K562 (cell line): ENCODE measurements at regions not wholly inside any gene's neighbourhood (a gene's known extent, or its start where the extent isn't known, plus 50 kb on each side); places are given as distances from the start of the nearest gene placed in this dataset.

ENCODE experiments used
- ATAC-seq: fragments of 200-7000 bp; cut with Tn5 transposase; 3 replicates; pipeline ENCODE4 v1.9.1; 2020; ENCODE audit warnings: moderate library complexity
- BruUV-seq: library from RNA; stranded (reverse); fragments of 400-500 nt; replicated peaks from 2 replicates; lab custom pipeline; 2021; lab: Mats Ljungman, UMichigan
- CTCF ChIA-PET: fragments of 300-600 bp; formaldehyde crosslinking; extraction: SDS; loops from one replicate; lab custom pipeline; 2021; ENCODE audit warnings: low intra/inter-chr PET ratio; lab: Yijun Ruan, JAX
- POLR2A ChIA-PET: fragments of 300-600, 350-650 bp; sonication (Branson Sonifier 250); formaldehyde crosslinking; extraction: SDS; loops from one replicate; lab custom pipeline; 2021; ENCODE audit warnings: antibody characterized with exemption, inconsistent platforms; lab: Yijun Ruan, JAX
- DNase-seq, 4 experiments: peaks; one replicate each; pipeline versions ENCODE4 v3.0.0 to v3.0.0-alpha.2; 2011 to 2018; ENCODE audit warnings: low spot score in 3 of 4, mixed read lengths in 3 of 4; ENCODE audit errors: extremely low read depth in 1 of 4
- FAIRE-seq: peaks from 2 replicates; lab custom pipeline; 2011; peaks lifted over from hg19 to GRCh38; lab: Jason Lieb, UNC
- H2AFZ ChIP-seq: 2 replicates; pipeline ENCODE4 v1.6.0; 2011; ENCODE audit warnings: low read depth, low read length, control low read depth, inconsistent platforms
- H3K27ac ChIP-seq: fragments of 200-600 bp; 3 replicates; pipeline ENCODE4 v1.8.0; 2011; ENCODE audit warnings: low read depth, mild to moderate bottlenecking, control low read depth, inconsistent platforms, low read length, moderate library complexity, mixed read lengths; ENCODE audit errors: extremely low read depth
- H3K27me3 ChIP-seq, 2 experiments: fragments of 300-600 bp in 1 of 2; 2 replicates in 1 of 2; 3 replicates in 1 of 2; pipeline versions ENCODE4 v1.6.0 to v1.8.0; 2011; ENCODE audit warnings: inconsistent platforms in 2 of 2, low read length in 2 of 2, mild to moderate bottlenecking in 1 of 2, mixed read lengths in 1 of 2, moderate library complexity in 1 of 2; ENCODE audit not compliant: control insufficient read depth in 2 of 2, insufficient read depth in 2 of 2
- H3K36me3 ChIP-seq: fragments of 300-600 bp; 3 replicates; pipeline ENCODE4 v1.8.0; 2011; ENCODE audit warnings: mild to moderate bottlenecking, low read length, inconsistent platforms; ENCODE audit not compliant: control insufficient read depth, insufficient read depth
- H3K4me1 ChIP-seq, 2 experiments: fragments of 200-600 bp in 1 of 2; replicated peaks in 1 of 2; 2 replicates in 1 of 2; 3 replicates in 1 of 2; pipeline versions ENCODE4 v1.5.1 to v1.8.0; 2011; ENCODE audit warnings: inconsistent platforms in 2 of 2, low read length in 2 of 2, mild to moderate bottlenecking in 1 of 2, mixed read lengths in 1 of 2, moderate library complexity in 1 of 2; ENCODE audit not compliant: control insufficient read depth in 2 of 2, insufficient read depth in 2 of 2
- H3K4me2 ChIP-seq: 2 replicates; pipeline ENCODE4 v1.6.1; 2011; ENCODE audit warnings: low read length, control low read depth, inconsistent platforms, mixed read lengths; ENCODE audit not compliant: insufficient read depth
- H3K4me3 ChIP-seq: fragments of 200-600 bp; sonication (generic), shearing (Covaris generic); 2 replicates; pipeline ENCODE4 v1.5.1; 2016; ENCODE audit warnings: control low read depth, inconsistent platforms
- H3K79me2 ChIP-seq: fragments of 200-600 bp; 3 replicates; pipeline ENCODE4 v1.8.0; 2011; ENCODE audit warnings: low read length, inconsistent platforms; ENCODE audit not compliant: control insufficient read depth, insufficient read depth
- H3K9ac ChIP-seq, 2 experiments: 2 replicates each; pipeline versions ENCODE4 v1.6.0 to v1.6.1; 2011; ENCODE audit warnings: low read depth in 2 of 2, low read length in 2 of 2, control low read depth in 1 of 2, inconsistent platforms in 1 of 2, mild to moderate bottlenecking in 1 of 2, mixed read lengths in 1 of 2; ENCODE audit not compliant: insufficient read depth in 1 of 2
- H3K9me1 ChIP-seq: one replicate; pipeline ENCODE4 v1.6.0; 2011; ENCODE audit warnings: inconsistent platforms, mild to moderate bottlenecking, low read length, moderate library complexity; ENCODE audit not compliant: control insufficient read depth, insufficient read depth
- H3K9me3 ChIP-seq: replicated peaks from 2 replicates; pipeline ENCODE4 v1.5.1; 2011; ENCODE audit warnings: low read depth, low read length, inconsistent platforms; ENCODE audit not compliant: control insufficient read depth, insufficient read depth
- H4K20me1 ChIP-seq: replicated peaks from 2 replicates; pipeline ENCODE4 v1.6.1; 2011; ENCODE audit warnings: low read length, inconsistent platforms, mixed read lengths; ENCODE audit not compliant: control insufficient read depth, insufficient read depth
- CHD4 ChIP-seq: fragments of 200-600 bp; sonication (generic); IDR thresholded peaks from 3 replicates; pipeline ENCODE4 v1.6.1; 2012; ENCODE audit warnings: low read depth, mild to moderate bottlenecking, mixed read lengths, low read length, inconsistent platforms; ENCODE audit not compliant: insufficient read depth, insufficient replicate concordance, poor library complexity, severe bottlenecking
- ERF ChIP-seq: fragments of 450-650 bp; formaldehyde crosslinking; IDR thresholded peaks from 2 replicates; pipeline ENCODE4 v1.4.0; 2020; ENCODE audit warnings: mild to moderate bottlenecking, mixed read lengths
- HNRNPL ChIP-seq: fragments of 200-400 bp; formaldehyde crosslinking; IDR thresholded peaks from 2 replicates; pipeline ENCODE4 v1.6.1; 2017; ENCODE audit warnings: low read depth, mild to moderate bottlenecking, low read length
- KAT2B ChIP-seq: IDR thresholded peaks from one replicate; pipeline ENCODE4 v1.6.1; 2012; ENCODE audit warnings: low read depth, mild to moderate bottlenecking, control low read depth, inconsistent platforms, low read length, moderate library complexity
- NCOA4 ChIP-seq: fragments of 450-650 bp; IDR thresholded peaks from 2 replicates; pipeline ENCODE4 v1.6.1; 2018; ENCODE audit warnings: mild to moderate bottlenecking; ENCODE audit not compliant: partially characterized antibody
- OTX1 ChIP-seq: fragments of 450-650 bp; formaldehyde crosslinking; IDR thresholded peaks from 2 replicates; pipeline ENCODE4 v1.4.0; 2022; ENCODE audit warnings: mild to moderate bottlenecking
- PTBP1 ChIP-seq: fragments of 200-400 bp; formaldehyde crosslinking; IDR thresholded peaks from 2 replicates; pipeline ENCODE4 v1.6.1; 2017; ENCODE audit warnings: low read depth, low read length
- SP1 ChIP-seq: sonication (generic); formaldehyde crosslinking; IDR thresholded peaks from 2 replicates; pipeline ENCODE4 v1.8.1; 2022; ENCODE audit warnings: mild to moderate bottlenecking, missing genetic modification reagents
- SREBF1 ChIP-seq: fragments of 150-350 bp; IDR thresholded peaks from 2 replicates; pipeline ENCODE4 v1.6.1; 2014; ENCODE audit warnings: antibody characterized with exemption, low read depth, low read length, borderline replicate concordance
- TARDBP ChIP-seq: fragments of 450-650 bp; IDR thresholded peaks from 2 replicates; pipeline ENCODE4 v1.6.1; 2016
- ZNF165 ChIP-seq: fragments of 250-450 bp; sonication (Bioruptor Pico); IDR thresholded peaks from 2 replicates; pipeline ENCODE4 v1.4.0; 2020; ENCODE audit warnings: borderline replicate concordance
- ZNF324 ChIP-seq: fragments of 250-450 bp; sonication (Bioruptor Pico); IDR thresholded peaks from 2 replicates; pipeline ENCODE4 v1.4.0; 2020; ENCODE audit warnings: mild to moderate bottlenecking
- ZNF589 ChIP-seq: fragments of 200-800 bp; sonication (Bioruptor generic); IDR thresholded peaks from 2 replicates; pipeline ENCODE4 v1.6.1; 2016; ENCODE audit warnings: low read depth, missing genetic modification characterization, missing compliant biosample characterization
- WGBS: fragments of 100-300 bp; shearing (Covaris generic); methylation state at CpG from one replicate; pipeline ENCODE4 v1.1.6; 2016; ENCODE audit warnings: low coverage, mixed read lengths; ENCODE audit not compliant: insufficient coverage; ENCODE audit errors: missing lambda C conversion rate; 5-methylcytosine and 5-hydroxymethylcytosine counted together
- in situ Hi-C: fragments of 300-500 bp; cut with MboI; formaldehyde crosslinking; loops from 4 replicates; pipeline ENCODE4 v1.15.0; 2018; ENCODE audit warnings: inconsistent platforms, mixed read lengths
- intact Hi-C: fragments of 100-400 bp; cut with micrococcal nuclease; formaldehyde crosslinking; loops from 2 replicates; pipeline ENCODE4 v1.14.2; 2022
- TF ChIP-seq, protein P1 (sequence below): fragments of 450-650 bp; IDR thresholded peaks from 2 replicates; pipeline ENCODE4 v1.6.1; 2016; ENCODE audit warnings: antibody characterized with exemption
- TF ChIP-seq, protein P2 (sequence below): fragments of 250-450 bp; sonication (Bioruptor Pico); IDR thresholded peaks from 2 replicates; pipeline ENCODE4 v1.9.0; 2021; ENCODE audit warnings: mild to moderate bottlenecking, inconsistent platforms
- TF ChIP-seq, protein P3 (sequence below): fragments of 200-800 bp; sonication (Bioruptor generic); IDR thresholded peaks from 2 replicates; pipeline ENCODE4 v1.6.1; 2016; ENCODE audit warnings: missing genetic modification characterization, missing compliant biosample characterization

- ATAC-seq: no peak
- ChIA-PET CTCF (no interaction called here), POLR2A (no interaction called here)
- H2AFZ ChIP-seq: no peak overlapping the region
- WGBS: 3% methylated on average over 5 of the region's 5 CpGs
- no TSS peak for BruUV-seq
- H3K27ac ChIP-seq: no peak overlapping the region
- intact Hi-C loops: no loop called here
- no peak for FAIRE-seq
- no peaks in the 10 kb centered on the region for H4K20me1 ChIP-seq
- H3K4me2 ChIP-seq: no peak overlapping the region
- no peaks in the 10 kb centered on the region for H3K9me1 ChIP-seq
- no peaks in the 10 kb centered on the region for H3K4me1 ChIP-seq
- no peaks in the 10 kb centered on the region for H3K36me3 ChIP-seq
- TF ChIP-seq PTBP1: no peak
- no peak for TF ChIP-seq ZNF589
- TF ChIP-seq CHD4: no peak
- TF ChIP-seq HNRNPL: no peak
- no peak for TF ChIP-seq ZNF165 (CRISPR knock-in tag)
- TF ChIP-seq, protein P1, sequence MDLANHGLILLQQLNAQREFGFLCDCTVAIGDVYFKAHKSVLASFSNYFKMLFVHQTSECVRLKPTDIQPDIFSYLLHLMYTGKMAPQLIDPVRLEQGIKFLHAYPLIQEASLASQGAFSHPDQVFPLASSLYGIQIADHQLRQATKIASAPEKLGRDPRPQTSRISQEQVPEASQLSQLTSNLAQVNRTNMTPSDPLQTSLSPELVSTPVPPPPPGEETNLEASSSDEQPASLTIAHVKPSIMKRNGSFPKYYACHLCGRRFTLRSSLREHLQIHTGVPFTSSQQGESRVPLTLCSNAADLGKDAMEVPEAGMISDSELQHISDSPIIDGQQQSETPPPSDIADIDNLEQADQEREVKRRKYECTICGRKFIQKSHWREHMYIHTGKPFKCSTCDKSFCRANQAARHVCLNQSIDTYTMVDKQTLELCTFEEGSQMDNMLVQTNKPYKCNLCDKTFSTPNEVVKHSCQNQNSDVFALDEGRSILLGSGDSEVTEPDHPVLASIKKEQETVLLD: no peak
- no peak for TF ChIP-seq NCOA4
- no peak for TF ChIP-seq ERF (CRISPR knock-in tag)
- no peak for TF ChIP-seq OTX1 (CRISPR knock-in tag)
- TF ChIP-seq SREBF1: no peak
- TF ChIP-seq ZNF324 (CRISPR knock-in tag): no peak
- no peak for TF ChIP-seq SP1 (CRISPR knock-in tag)
- no peak for TF ChIP-seq KAT2B
- TF ChIP-seq, protein P2, sequence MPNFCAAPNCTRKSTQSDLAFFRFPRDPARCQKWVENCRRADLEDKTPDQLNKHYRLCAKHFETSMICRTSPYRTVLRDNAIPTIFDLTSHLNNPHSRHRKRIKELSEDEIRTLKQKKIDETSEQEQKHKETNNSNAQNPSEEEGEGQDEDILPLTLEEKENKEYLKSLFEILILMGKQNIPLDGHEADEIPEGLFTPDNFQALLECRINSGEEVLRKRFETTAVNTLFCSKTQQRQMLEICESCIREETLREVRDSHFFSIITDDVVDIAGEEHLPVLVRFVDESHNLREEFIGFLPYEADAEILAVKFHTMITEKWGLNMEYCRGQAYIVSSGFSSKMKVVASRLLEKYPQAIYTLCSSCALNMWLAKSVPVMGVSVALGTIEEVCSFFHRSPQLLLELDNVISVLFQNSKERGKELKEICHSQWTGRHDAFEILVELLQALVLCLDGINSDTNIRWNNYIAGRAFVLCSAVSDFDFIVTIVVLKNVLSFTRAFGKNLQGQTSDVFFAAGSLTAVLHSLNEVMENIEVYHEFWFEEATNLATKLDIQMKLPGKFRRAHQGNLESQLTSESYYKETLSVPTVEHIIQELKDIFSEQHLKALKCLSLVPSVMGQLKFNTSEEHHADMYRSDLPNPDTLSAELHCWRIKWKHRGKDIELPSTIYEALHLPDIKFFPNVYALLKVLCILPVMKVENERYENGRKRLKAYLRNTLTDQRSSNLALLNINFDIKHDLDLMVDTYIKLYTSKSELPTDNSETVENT: no peak
- no peak for TF ChIP-seq TARDBP
- TF ChIP-seq, protein P3, sequence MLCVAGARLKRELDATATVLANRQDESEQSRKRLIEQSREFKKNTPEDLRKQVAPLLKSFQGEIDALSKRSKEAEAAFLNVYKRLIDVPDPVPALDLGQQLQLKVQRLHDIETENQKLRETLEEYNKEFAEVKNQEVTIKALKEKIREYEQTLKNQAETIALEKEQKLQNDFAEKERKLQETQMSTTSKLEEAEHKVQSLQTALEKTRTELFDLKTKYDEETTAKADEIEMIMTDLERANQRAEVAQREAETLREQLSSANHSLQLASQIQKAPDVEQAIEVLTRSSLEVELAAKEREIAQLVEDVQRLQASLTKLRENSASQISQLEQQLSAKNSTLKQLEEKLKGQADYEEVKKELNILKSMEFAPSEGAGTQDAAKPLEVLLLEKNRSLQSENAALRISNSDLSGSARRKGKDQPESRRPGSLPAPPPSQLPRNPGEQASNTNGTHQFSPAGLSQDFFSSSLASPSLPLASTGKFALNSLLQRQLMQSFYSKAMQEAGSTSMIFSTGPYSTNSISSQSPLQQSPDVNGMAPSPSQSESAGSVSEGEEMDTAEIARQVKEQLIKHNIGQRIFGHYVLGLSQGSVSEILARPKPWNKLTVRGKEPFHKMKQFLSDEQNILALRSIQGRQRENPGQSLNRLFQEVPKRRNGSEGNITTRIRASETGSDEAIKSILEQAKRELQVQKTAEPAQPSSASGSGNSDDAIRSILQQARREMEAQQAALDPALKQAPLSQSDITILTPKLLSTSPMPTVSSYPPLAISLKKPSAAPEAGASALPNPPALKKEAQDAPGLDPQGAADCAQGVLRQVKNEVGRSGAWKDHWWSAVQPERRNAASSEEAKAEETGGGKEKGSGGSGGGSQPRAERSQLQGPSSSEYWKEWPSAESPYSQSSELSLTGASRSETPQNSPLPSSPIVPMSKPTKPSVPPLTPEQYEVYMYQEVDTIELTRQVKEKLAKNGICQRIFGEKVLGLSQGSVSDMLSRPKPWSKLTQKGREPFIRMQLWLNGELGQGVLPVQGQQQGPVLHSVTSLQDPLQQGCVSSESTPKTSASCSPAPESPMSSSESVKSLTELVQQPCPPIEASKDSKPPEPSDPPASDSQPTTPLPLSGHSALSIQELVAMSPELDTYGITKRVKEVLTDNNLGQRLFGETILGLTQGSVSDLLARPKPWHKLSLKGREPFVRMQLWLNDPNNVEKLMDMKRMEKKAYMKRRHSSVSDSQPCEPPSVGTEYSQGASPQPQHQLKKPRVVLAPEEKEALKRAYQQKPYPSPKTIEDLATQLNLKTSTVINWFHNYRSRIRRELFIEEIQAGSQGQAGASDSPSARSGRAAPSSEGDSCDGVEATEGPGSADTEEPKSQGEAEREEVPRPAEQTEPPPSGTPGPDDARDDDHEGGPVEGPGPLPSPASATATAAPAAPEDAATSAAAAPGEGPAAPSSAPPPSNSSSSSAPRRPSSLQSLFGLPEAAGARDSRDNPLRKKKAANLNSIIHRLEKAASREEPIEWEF (CRISPR knock-in tag): no peak
- no peak overlapping the region for H3K4me3 ChIP-seq
- DNase-seq: no peak
- in situ Hi-C loops: no loop called here
- no peak overlapping the region for H3K9ac ChIP-seq
- H3K79me2 ChIP-seq: no peaks in the 10 kb centered on the region
- no peaks in the 10 kb centered on the region for H3K27me3 ChIP-seq
- no peaks in the 10 kb centered on the region for H3K9me3 ChIP-seq
Measured at GRCh38 chr5:26625099-26625498, 413.3 kb downstream of the CDH9 start.
